Pancreas (tissue), 10 donors: ENCODE measurements at regions not wholly inside any gene's neighbourhood (a gene's known extent, or its start where the extent isn't known, plus 50 kb on each side); places are given as distances from the start of the nearest gene placed in this dataset.

Source experiments
- ATAC-seq, 4 donors: fragments of 200-7000 bp; cut with Tn5 transposase; one replicate each; pipeline versions ENCODE4 v1.8.0 to v1.9.1; 2020; ENCODE audit warnings: mild to moderate bottlenecking in 4 of 4, moderate library complexity in 4 of 4
- DNase-seq, 6 donors: peaks; one replicate each; pipeline ENCODE4 v3.0.0-alpha.2; 2020
- FAIRE-seq: peaks from 2 replicates; lab custom pipeline; 2012; peaks lifted over from hg19 to GRCh38; lab: Jason Lieb, UNC
- H3K27ac ChIP-seq, 4 donors: fragments of 200-600 bp; sonication (generic); 1 replicate in 3 of 4; 2 replicates in 1 of 4; pipeline versions ENCODE4 v1.5.0 to v1.8.0; 2020
- H3K27me3 ChIP-seq, 4 donors: fragments of 200-600 bp; one replicate each; pipeline ENCODE4 v1.8.0; 2021
- H3K36me3 ChIP-seq, 3 donors: fragments of 200-600 bp; sonication (generic) in 1 of 3; one replicate each; pipeline versions ENCODE4 v1.5.0 to v1.8.0; 2020 to 2021
- H3K4me1 ChIP-seq, 3 donors: fragments of 200-600 bp; one replicate each; pipeline ENCODE4 v1.8.0; 2021
- H3K4me3 ChIP-seq, 4 donors: fragments of 200-600 bp; sonication (generic) in 2 of 4; one replicate each; pipeline versions ENCODE4 v1.5.0 to v1.8.0; 2020 to 2021
- H3K9me3 ChIP-seq, 4 donors: fragments of 200-600 bp; one replicate each; pipeline ENCODE4 v1.8.0; 2021
- WGBS, 2 donors: extraction: QIAGEN DNeasy Blood & Tissue Kit; methylation state at CpG; one replicate each; pipeline ENCODE4 v1.1.7; 2013; 5-methylcytosine and 5-hydroxymethylcytosine counted together
- intact Hi-C, 3 donors: fragments of 100-400 bp; cut with DNase I; formaldehyde crosslinking; loops; one replicate each; pipeline versions ENCODE4 v1.11.1 to v1.14.2; 2022
- TF ChIP-seq, protein P1 (sequence below), 4 donors: fragments of 200-600 bp; sonication (generic) in 3 of 4; IDR thresholded peaks; one replicate each; pipeline versions ENCODE4 v1.5.0 to v1.8.0; 2021; ENCODE audit warnings: antibody characterized with exemption in 4 of 4
- donor health status: healthy with polysubstance abuse.
- donor health status: DM: no; HTN: no; CAD: no; lungs with moderate emphysema.
- donor health status: DM: no; HTN: no; CAD: no.
- donor health status: control.
- donor health status: control.
- donor health status: Bipolar disorder and iron deficiency.
- donor health status: DM: yes; HTN: yes; CAD: no.
- donor health status: DM: no; HTN: no; CAD: no.
- donor health status: DM: no; HTN: no; CAD: no.
- donor health status: DM: yes; HTN: yes; CAD: no.

DNA sequence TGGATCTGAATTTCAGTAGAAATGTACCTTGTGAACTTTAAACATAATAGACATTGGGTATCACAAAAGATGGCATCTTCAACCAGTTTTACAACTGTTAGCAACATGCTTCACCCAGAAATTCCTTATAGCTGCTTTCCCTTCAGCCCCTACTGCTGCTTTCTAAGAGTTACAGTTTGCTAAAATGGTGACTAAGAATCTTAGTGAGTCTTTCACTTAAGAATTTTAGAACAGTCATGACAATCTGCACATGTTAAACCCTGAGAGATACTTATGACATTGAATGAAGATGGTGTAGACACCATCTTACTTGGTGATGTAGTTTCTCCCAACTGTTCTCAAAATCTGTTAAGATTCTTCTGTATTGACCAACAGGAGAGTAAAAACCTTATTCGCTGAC lies 129.7 kb upstream of the UBE2E1 start:
- TF ChIP-seq, protein P1, sequence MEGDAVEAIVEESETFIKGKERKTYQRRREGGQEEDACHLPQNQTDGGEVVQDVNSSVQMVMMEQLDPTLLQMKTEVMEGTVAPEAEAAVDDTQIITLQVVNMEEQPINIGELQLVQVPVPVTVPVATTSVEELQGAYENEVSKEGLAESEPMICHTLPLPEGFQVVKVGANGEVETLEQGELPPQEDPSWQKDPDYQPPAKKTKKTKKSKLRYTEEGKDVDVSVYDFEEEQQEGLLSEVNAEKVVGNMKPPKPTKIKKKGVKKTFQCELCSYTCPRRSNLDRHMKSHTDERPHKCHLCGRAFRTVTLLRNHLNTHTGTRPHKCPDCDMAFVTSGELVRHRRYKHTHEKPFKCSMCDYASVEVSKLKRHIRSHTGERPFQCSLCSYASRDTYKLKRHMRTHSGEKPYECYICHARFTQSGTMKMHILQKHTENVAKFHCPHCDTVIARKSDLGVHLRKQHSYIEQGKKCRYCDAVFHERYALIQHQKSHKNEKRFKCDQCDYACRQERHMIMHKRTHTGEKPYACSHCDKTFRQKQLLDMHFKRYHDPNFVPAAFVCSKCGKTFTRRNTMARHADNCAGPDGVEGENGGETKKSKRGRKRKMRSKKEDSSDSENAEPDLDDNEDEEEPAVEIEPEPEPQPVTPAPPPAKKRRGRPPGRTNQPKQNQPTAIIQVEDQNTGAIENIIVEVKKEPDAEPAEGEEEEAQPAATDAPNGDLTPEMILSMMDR (IDR thresholded peaks at IDR 0.05), result no peak
- Histone ChIP-seq H3K9me3 (no peaks in the 10 kb centered on the region), H3K4me1 (no peaks in the 10 kb centered on the region), H3K27me3 (no peaks in the 10 kb centered on the region), H3K4me3 (no peak overlapping the region), H3K27ac (no peak overlapping the region), H3K36me3 (no peaks in the 10 kb centered on the region)
- intact Hi-C loops, result no loop called here
- no peak for DNase-seq
- no peak for ATAC-seq
- no peak for FAIRE-seq
- 92 to 100% methylated on average over 1 of the region's 1 CpG for WGBS, 2 donors

DNA sequence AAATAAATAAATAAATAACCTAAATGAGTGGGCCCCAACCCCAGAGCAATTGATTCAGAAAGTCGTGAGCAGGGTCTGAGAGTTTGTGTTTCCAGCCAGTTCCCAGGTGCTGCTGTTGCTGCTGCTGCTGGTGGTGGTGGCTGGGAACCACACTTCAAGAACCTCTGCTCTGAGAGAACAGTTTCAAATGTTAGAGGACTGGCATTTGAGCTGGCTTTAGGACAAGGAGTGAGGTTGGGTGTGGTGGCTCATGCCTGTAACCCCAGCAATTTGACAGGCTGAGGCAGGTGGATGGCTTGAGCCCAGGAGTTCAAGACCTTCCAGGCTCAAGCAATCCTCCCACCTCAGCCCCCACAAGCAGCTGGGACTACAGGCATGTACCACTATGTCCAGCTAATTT lies 123.1 kb upstream of the UBE2E1 start:
- ATAC-seq, result no peak
- no peak for DNase-seq
- TF ChIP-seq, protein P1 (IDR thresholded peaks at IDR 0.05), result no peak
- Histone ChIP-seq H3K36me3 (no peaks in the 10 kb centered on the region), H3K27ac (no peak overlapping the region), H3K9me3 (no peaks in the 10 kb centered on the region), H3K4me3 (no peak overlapping the region), H3K4me1 (no peaks in the 10 kb centered on the region), H3K27me3 (no peaks in the 10 kb centered on the region)
- intact Hi-C loops, result no loop called here
- 60 to 67% methylated on average over 1 of the region's 1 CpG for WGBS, 2 donors
- no peak for FAIRE-seq

DNA sequence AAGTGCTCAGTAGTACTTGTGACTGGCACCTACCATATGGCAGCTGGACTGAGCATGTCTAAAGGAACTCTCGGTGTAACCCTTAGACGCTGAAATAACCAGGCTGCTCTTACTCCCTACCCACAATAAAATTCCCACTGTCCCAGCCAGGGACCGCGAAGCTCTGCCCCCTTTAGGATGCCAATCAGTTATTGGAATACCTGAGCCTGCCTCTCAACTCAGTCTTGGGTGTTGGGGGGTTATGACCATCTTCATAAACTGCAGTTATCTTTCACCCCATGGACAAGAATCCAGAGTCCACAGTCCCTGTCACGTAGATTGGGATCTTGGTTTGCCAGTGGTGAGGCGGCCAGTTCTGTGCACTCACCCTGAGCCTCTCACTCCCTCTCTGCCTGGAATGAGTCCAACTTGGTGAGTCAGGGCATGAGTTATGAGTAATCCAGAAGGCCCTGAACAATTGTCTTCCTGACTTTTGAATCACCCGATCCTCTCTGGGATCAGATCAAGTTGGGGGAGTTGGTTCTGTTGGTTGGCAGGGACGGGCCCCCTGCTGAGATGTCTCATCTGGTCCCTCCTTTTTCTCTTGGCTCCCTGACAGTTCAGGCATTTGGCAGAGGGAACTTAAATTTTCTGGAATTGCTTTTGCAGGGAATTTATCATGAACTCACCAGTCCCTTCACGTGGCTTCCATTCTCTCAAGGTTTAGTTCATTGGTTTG lies 120.1 kb upstream of the UBE2E1 start:
- DNase-seq (peak in 4 of 6 donors; percentile 29 to 76 (median 56)), FAIRE-seq (no peak), ATAC-seq (peak; percentile 85 to 97 (median 94))
- Histone ChIP-seq H3K27ac (no peak overlapping the region), H3K9me3 (no peaks in the 10 kb centered on the region), H3K4me1 (no peaks in the 10 kb centered on the region), H3K36me3 (no peaks in the 10 kb centered on the region), H3K27me3 (no peaks in the 10 kb centered on the region), H3K4me3 (no peak overlapping the region)
- intact Hi-C loops, result no loop called here
- WGBS, 2 donors, result 69 to 71% methylated on average over 9 of the region's 9 CpGs
- TF ChIP-seq, protein P1 (IDR thresholded peaks at IDR 0.05), result no peak

DNA sequence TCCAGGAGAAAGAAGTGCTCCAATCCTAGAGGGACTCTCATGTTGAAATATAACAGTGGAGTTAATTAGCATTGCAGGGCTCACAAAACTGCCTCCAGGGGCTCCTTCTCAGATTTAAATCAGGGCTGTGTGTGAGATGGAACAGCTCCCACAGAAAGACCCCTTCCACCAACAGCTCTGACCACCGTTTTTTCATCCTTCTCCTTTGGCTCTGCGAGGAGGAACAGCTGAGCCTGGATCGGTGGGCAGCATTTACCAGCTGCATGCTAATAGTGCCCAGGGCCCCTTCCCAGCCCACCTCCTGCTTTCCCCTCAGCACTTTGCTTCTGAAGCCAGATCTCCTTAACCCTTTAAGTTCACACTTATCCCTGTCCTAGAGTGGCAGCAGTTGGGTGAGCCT lies 119.2 kb upstream of the UBE2E1 start:
- intact Hi-C loops, result no loop called here
- H3K27me3 ChIP-seq, result no peaks in the 10 kb centered on the region
- ATAC-seq (no peak), FAIRE-seq (no peak), DNase-seq (no peak)
- no peak overlapping the region for H3K4me3 ChIP-seq
- H3K27ac ChIP-seq, result no peak overlapping the region
- no peaks in the 10 kb centered on the region for H3K36me3 ChIP-seq
- no peaks in the 10 kb centered on the region for H3K9me3 ChIP-seq
- 77 to 81% methylated on average over 3 of the region's 3 CpGs for WGBS, 2 donors
- no peaks in the 10 kb centered on the region for H3K4me1 ChIP-seq
- TF ChIP-seq, protein P1 (IDR thresholded peaks at IDR 0.05), result no peak

DNA sequence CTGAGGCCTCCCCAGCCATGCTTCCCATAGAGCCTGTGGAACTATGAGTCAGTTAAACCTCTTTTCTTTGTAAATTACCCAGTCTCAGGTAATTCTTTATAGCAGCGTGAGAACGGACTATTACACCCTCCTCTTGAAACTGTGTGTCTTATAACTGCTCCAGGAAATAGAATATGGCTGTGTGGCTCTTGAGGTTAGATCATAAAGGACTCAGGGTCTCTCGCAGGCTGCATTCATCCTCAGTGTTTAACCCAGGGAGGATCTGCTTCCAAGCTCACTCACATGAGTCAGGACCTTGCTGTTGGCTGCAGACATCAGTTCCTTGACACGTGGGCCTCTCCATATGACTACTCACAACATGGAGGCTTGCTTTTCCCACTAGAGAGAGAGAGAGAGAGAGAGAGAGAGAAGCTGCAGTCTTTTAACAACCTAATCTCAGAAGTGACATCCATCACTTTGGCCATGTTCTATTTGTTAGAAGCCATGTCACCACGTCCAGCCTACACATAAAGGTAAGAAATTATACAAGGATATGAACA lies 114.3 kb upstream of the UBE2E1 start:
- H3K27ac ChIP-seq, result no peak overlapping the region
- ATAC-seq, result no peak
- WGBS, 2 donors, result 83 to 87% methylated on average over 5 of the region's 5 CpGs
- no peak for DNase-seq
- intact Hi-C loops, result no loop called here
- H3K27me3 ChIP-seq, result no peaks in the 10 kb centered on the region
- H3K36me3 ChIP-seq, result no peaks in the 10 kb centered on the region
- H3K4me1 ChIP-seq, result no peaks in the 10 kb centered on the region
- H3K4me3 ChIP-seq, result no peak overlapping the region
- H3K9me3 ChIP-seq, result no peaks in the 10 kb centered on the region
- TF ChIP-seq, protein P1 (IDR thresholded peaks at IDR 0.05), result no peak
- FAIRE-seq, result no peak
